WERI-Rb-1 (cell line): ENCODE measurements at regions not wholly inside any gene's neighbourhood (a gene's known extent, or its start where the extent isn't known, plus 50 kb on each side); places are given as distances from the start of the nearest gene placed in this dataset.

Source experiments
- DNase-seq: peaks from one replicate; pipeline ENCODE4 v3.0.0-alpha.2; 2020
- H3K27ac ChIP-seq: fragments of 250-450 bp; sonication (Bioruptor Pico); 2 replicates; pipeline ENCODE4 v1.5.1; 2020; ENCODE audit warnings: mild to moderate bottlenecking, moderate library complexity
- H3K27me3 ChIP-seq: fragments of 250-450 bp; sonication (Bioruptor Pico); 2 replicates; pipeline ENCODE4 v1.5.1; 2021; ENCODE audit warnings: mild to moderate bottlenecking, low read depth, moderate library complexity; ENCODE audit not compliant: insufficient read depth, severe bottlenecking
- H3K36me3 ChIP-seq: fragments of 250-450 bp; sonication (Bioruptor Pico); 2 replicates; pipeline ENCODE4 v1.5.1; 2020; ENCODE audit warnings: mild to moderate bottlenecking, moderate library complexity
- H3K4me3 ChIP-seq: 2 replicates; pipeline ENCODE4 v1.5.1; 2011; ENCODE audit warnings: low read depth, mild to moderate bottlenecking, control low read depth, low read length
- H3K9me3 ChIP-seq: fragments of 250-450 bp; sonication (Bioruptor Pico); 2 replicates; pipeline ENCODE4 v1.5.1; 2021; ENCODE audit warnings: mild to moderate bottlenecking, moderate library complexity; ENCODE audit not compliant: severe bottlenecking
- CTCF ChIP-seq: IDR thresholded peaks from 2 replicates; pipeline ENCODE4 v1.5.1; 2011; ENCODE audit warnings: low read depth, mild to moderate bottlenecking, control low read depth, inconsistent platforms, low read length

DNA sequence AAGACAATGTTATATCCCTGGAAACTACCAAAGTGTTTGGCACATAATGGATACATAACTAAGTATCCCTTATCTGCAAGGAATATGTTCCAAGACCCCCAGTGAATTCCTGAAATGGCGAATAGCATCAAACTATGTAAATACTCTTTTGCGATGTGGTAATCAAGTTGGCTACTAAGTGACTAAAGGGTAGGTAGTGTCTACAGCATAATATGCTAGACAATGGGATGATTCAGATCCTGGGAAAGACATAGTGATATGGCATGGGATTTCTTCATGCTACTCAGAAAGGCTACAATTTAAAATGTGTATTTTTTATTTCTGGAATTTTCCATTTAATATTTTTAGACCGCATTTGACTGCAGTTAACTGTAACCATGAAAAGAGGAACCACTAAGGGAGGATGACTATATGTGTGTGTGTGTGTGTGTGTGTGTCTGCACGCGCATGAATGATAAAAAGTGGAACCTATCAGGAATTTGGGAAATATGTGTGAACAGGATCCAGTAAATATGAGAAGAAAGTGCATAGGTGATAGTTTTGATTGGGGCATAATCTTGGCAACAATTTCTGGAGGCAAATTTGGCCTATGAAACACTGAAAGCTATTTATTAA is 1899.9 kb downstream of the NCAM2 start:
- TF ChIP-seq CTCF: no peak
- no peaks in the 10 kb centered on the region for H3K9me3 ChIP-seq
- H3K27ac ChIP-seq: no peak overlapping the region
- H3K4me3 ChIP-seq: no peak overlapping the region
- H3K36me3 ChIP-seq: no peaks in the 10 kb centered on the region
- no peak for DNase-seq
- no peaks in the 10 kb centered on the region for H3K27me3 ChIP-seq

- TF ChIP-seq CTCF: no peak
- no peak overlapping the region for H3K4me3 ChIP-seq
- DNase-seq: no peak
- no peaks in the 10 kb centered on the region for H3K27me3 ChIP-seq
- H3K36me3 ChIP-seq: no peaks in the 10 kb centered on the region
- no peak overlapping the region for H3K27ac ChIP-seq
- no peaks in the 10 kb centered on the region for H3K9me3 ChIP-seq
Measured at GRCh38 chr21:22900490-22900889, 1902.3 kb downstream of the NCAM2 start.

DNA sequence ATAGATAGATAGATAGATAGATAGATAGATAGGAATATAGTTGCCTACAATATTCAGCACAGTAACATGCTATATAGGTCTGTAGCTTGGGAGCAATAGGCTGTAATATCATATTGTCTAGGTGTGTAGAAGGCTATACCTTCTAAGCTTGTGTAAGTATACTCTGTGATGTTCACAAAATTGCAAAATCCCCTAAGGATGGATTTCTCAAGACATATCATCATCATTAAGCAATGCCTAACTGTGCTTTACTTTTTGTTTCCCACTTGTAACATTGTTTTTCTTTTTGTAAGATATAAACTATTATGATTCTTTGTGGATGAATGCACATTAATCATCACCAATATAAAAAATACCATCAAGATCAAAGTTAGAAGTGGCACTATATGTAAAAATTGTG is 1905.6 kb downstream of the NCAM2 start:
- H3K27me3 ChIP-seq: no peaks in the 10 kb centered on the region
- H3K9me3 ChIP-seq: no peaks in the 10 kb centered on the region
- H3K36me3 ChIP-seq: no peaks in the 10 kb centered on the region
- no peak overlapping the region for H3K27ac ChIP-seq
- no peak overlapping the region for H3K4me3 ChIP-seq
- no peak for DNase-seq
- TF ChIP-seq CTCF: no peak

- no peak for DNase-seq
- Histone ChIP-seq H3K9me3 (no peaks in the 10 kb centered on the region), H3K4me3 (no peak overlapping the region), H3K27me3 (no peaks in the 10 kb centered on the region), H3K36me3 (no peaks in the 10 kb centered on the region), H3K27ac (no peak overlapping the region)
- no peak for TF ChIP-seq CTCF
Measured at GRCh38 chr21:22904385-22904784, 1906.2 kb downstream of the NCAM2 start.

GRCh38 chr21:22925032-22925431 is 1926.8 kb downstream of the NCAM2 start:
- H3K9me3 ChIP-seq: no peaks in the 10 kb centered on the region
- no peak overlapping the region for H3K27ac ChIP-seq
- TF ChIP-seq CTCF: no peak
- DNase-seq: no peak
- H3K27me3 ChIP-seq: no peaks in the 10 kb centered on the region
- H3K4me3 ChIP-seq: no peak overlapping the region
- H3K36me3 ChIP-seq: no peaks in the 10 kb centered on the region

DNA sequence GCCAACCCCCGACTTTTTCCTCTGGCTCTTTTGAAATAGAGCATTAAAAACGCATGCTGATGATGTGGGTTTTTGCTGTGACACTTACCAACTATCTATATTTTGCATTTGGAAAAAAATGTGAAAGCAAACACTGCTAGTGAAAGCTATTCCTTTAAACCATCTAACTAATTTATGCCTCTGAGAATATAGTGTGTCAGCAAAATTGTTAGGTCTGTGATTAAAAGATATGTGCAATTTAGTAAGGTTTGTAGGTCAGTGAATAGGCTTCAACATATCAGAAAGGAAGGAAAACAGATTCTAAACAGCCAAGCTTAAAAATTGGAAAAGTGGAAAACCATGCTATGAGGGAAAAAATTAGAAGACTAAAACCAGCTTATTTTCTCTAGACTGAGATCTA is 1929.3 kb downstream of the NCAM2 start:
- Histone ChIP-seq H3K36me3 (no peaks in the 10 kb centered on the region), H3K27me3 (no peaks in the 10 kb centered on the region), H3K4me3 (no peak overlapping the region), H3K9me3 (no peaks in the 10 kb centered on the region), H3K27ac (no peak overlapping the region)
- no peak for TF ChIP-seq CTCF
- DNase-seq: no peak
